GM11168 (cell line): ENCODE measurements at regions not wholly inside any gene's neighbourhood (a gene's known extent, or its start where the extent isn't known, plus 50 kb on each side); places are given as distances from the start of the nearest gene placed in this dataset.

Experiments used
- in situ Hi-C: fragments of 300-500 bp; cut with MboI; formaldehyde crosslinking; loops from one replicate; pipeline ENCODE4 v1.12.0; 2022; ENCODE audit warnings: low sequenced_read_pairs; ENCODE audit not compliant: unreplicated experiment

DNA sequence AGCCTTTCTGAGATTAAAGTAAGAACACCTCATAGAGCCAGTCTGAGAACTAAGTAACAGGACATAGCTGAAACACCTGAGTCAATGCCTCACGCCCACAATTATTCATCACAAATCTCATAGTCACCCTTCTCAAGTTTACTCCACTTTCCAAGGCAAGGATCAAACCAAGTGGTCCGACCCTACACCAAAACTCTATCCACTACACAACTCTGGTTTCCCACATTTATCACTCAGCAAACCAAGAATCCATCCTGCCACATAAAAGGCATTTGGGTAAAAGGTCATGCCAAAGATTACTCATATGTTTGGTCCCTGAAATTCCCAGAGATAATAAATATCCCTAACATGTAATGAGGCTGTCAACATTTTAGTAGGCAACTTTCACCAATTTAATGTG lies 144.1 kb downstream of the RPAP3 start:
- in situ Hi-C loops = no loop called here

DNA sequence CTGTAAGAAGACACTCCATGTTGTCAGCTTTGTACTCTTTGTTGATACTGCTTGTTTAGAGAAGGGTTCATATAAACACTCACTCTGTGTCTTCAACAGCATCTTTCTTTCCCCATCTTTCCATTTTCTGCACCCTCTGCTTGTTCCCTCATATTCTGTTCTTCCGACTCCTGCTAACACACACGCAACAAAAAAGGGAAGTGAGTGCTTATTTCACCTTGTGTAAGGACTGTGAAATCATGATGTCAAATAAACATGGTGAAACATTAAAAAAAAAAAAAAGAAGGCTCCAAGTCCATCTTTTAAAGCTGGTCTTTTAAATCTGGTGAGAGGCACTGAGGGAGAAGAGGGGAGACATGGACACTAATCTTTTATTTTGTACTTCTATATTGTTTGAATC lies 145.4 kb downstream of the RPAP3 start:
- in situ Hi-C loops = no loop called here

DNA sequence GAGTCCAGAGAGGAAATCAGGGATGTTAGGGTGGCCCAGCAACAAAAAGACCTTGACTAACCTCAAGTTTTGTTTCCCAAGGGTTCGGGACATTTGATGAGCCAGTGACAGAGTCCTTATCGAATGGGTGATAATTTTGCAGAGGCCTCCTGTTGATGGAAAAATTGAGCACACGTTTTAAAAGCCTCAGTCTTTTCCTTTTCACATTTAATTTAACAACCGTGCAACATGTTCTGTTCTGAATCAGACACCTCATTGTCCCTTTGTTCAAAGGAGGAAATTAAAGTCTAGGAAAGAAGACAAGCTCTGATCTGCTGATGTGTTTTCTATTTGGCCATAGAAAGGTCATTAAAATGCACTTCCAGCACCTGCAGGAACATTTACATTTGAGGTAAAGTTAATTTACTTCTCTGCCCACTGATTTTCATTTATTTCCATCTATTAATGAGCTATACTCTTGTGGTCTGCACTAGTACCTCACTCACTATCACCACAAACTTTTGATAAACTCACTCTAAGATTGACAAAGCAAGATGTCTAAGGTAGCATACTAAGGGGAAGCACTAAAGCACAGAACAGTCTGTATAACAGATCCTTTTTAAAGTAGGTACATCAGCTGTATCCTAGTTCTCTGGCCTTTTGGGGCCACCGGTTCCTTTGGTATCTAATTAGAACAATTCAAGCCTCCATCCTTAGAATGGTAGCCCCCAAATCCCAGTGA lies 147.0 kb downstream of the RPAP3 start:
- in situ Hi-C loops = no loop called here

DNA sequence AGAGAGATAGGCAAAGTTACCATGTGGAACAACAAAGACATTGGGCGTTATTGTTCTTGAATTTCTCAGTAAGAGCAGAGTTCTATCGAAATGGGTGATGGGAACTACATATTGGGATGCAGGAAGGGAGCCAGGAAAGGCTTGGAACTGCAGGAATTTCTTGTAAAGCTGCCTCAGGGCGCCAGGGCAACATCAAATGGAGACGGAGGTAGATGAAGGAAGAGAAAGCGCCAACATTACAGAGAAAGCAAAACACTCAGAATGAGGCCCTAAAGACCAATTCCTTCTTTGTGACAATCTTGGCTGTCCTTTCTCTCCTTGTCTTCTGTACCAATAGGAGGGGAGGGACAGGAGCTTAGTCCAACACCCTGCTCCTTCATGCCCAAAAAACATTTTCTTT lies 148.4 kb downstream of the RPAP3 start:
- in situ Hi-C loops = no loop called here

DNA sequence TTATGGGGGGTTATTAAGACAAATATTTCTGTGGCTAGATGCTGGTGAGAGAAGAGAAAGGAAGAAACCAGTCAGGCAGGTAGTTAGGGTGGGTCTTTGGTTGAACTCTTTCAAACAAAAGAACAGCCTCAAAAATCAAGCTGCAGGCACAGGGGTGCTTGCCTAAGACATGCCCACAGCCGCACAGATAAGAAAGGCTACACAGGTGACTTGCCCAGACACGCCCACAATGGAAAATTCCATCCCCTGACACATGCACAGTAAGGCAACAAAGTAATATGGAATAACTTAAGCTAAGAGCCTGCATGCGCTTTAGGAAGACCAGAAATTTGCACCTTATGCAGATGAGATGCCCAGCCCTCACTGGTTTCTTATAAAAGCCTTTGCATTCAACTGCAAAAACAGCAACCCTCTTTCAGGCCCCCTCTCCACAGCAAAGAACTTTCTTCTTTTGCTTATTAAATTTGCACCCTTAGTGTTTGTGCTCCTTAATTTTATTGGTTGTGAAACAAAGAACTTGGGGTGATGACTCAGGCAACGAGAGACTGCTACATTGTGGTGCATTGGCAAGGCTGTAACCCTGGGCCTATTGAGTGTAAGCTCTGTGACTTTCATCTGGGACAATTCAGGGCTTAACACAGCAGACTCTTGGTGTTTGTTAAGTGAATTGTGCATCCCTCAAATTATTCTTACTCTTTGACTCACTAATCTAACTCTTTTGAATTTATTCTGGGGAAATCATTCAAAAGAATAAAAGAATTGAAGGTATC lies 149.4 kb downstream of the RPAP3 start:
- in situ Hi-C loops = no loop called here

DNA sequence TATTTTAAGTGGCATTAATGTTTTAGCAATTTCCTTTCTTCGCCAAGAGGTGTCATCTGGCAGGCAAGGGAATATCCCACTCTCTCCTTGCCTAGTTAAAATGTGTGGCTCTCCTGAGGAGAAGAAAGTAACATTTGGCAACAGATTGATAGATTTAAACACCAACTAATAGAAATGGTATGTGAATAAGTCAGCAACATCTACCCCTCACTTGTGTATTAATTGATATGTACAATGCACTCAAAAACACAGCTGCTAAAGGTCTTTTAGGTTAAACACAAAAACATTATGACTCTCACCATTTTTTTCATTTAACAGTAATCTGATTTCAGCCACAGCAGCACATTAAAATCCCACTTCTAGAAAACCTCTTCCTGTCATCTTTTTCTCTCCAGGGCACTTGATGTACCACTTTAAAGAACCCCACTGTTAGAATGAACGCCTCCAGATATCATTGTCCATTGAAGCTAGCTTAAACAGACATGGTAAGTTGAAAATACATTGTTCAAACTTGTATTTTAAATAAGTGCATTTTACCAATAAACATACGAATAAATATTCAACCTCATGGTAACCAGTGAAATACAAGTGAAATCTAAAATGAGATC lies 151.7 kb downstream of the RPAP3 start:
- in situ Hi-C loops = no loop called here

DNA sequence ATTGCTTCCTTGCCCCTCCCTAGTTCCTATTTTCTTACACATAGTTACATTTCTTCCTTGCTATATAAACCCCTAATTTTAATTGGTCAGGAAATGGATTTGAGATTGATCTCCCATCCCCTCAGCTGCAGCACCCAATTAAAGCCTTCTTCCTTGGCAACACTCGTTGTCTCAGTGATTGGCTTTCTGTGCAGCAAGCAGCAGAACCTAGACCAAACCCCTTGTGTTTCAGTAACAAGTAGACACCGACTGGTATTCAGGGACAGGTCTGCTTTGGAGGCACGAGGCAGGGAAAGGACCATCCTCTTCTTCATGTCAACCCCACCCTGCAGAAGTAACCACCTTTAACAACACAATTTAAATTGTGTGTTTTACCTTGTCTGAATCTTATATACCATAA lies 152.6 kb downstream of the RPAP3 start:
- in situ Hi-C loops = no loop called here

DNA sequence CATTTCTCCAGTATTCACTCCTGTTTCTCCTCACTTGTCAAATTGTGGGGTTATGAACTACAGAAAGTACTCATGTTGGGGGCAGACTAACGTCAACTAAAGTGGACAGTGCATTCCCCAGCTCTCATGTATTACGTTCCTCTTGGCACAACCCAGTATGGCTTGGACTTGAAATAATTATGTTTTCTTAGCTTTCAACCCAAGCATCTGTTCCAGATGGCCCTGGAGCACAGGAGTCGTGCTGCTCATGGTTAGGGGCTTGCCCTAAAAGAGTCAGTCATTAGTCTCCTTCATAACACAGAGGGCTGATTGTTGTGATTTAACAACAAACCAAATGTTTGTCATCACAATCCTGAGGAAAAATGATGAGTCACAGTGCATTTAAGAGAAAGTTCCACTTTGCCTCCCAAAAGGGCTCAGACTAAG lies 154.4 kb downstream of the RPAP3 start:
- in situ Hi-C loops = no loop called here

DNA sequence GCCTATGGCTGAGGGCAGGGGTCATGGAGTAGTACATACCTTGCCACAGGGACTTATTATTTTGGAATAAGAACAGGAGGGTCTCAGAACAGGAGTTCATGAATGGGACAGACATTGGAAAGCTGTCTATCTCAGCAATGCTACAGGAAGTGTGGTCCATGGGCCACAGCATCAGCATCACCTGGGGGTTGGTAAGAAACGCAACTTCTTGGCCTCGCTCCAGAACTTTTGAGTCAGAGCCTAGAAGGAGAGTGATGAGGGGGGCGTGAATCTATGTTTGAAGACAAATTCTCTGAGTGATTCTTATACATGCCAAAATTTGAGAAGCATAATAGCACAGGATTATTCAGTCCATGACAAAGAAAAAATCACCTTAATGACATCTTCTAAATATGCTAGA lies 156.6 kb downstream of the RPAP3 start:
- in situ Hi-C loops = no loop called here

DNA sequence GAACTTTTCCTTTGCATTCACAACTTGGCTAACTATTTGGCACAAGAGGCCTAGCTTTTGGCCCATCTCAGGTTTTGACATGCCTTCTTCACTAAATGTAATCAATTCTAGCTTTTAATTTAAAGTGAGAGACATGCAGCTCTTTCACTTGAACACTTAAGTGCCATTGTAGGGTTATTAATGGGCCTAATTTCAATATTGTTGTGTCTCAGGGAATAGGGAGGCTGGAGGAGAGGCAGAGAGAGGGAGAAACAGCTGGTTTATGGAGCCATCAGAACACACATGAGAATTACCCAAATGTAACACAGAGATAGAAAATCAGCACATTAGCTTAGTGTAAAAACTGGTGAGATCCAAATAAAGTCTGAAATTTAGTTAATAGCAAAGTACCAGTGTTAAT lies 157.4 kb downstream of the RPAP3 start:
- in situ Hi-C loops = no loop called here

DNA sequence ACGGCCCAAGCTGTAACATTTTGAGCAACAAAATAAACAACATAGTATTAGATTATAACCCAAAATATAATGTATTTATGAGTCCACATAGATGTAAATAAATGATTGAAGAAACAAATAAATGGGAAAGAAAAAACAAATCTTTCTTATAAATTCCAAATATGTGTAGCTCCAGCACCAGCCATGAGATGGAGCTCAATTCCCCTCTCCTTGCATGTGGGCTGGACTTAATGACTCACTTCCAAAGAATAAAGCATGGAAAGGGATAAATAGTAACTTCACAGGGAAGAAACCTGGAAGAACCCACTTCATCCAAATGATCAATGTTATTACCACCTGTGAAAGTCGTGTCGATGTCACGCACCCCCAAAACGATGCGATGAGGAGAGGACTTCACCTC lies 158.8 kb downstream of the RPAP3 start:
- in situ Hi-C loops = no loop called here

DNA sequence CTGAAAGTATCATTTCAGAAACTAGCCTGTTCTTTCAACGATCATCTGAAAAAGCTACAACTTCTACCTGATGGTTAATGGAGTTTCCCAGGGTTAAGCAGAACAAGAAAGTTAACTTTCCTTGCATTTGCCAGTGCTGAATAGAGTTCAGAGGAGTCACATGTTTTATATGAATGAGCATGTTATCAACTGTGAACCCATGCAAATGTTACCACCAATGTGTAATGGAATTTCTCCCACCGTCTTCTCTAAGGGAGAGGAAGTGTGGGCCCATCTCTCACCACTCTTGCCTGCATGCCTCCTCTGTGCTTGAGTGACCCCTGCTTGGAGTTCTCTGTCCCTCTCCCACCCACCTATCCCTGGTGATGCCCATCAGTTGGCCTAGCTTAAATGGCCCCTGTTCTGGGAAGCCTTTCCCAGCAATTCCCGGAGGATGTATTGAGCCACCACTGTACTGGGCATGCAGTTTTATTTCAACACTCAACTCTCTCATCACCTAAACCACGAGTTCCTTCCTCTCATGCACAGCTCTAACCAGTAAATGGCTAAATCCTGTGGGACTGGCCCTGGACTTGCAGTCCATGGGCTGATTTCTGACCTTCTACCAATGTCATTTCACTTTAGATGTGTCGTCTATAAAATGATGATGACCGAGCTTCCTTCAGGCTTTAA lies 159.8 kb downstream of the RPAP3 start:
- in situ Hi-C loops = no loop called here

DNA sequence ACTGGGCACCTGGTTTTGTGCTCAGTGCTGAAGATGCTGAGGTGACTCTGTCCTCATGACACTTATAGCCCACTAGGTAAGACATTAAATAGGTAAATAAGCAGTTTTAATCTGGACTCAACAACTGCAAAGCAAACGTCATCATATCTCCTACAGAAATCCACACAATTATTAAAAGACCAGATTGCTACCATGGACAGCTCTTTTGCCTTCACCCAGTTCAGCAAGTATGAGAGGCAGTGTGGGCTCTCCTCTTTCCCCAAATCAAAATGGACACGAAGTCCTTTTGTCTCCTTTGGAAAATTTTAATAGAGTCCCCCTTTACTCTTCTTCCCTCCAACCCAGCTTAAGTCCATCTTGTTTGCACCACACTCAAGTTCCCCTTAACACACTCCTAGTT lies 171.1 kb downstream of the RPAP3 start:
- in situ Hi-C loops = no loop called here

DNA sequence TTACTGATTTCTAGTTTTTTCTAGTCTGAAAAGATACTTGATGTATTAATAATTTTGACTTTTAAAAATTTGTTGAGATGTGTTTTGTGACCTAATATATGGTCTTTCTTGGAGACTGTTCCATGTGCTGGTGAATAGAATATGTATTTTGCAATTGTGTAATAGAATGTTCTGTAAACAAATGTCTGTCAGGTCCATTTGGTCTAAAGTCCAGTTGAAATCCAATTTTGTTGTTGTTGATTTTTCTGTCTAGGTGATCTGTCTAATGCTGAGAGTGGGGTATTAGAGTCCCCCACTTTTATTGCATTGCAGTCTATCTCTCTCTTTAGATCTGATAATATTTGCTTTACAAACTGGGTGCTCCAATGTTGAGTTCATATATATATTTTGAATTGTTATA lies 175.8 kb downstream of the RPAP3 start:
- in situ Hi-C loops = no loop called here

DNA sequence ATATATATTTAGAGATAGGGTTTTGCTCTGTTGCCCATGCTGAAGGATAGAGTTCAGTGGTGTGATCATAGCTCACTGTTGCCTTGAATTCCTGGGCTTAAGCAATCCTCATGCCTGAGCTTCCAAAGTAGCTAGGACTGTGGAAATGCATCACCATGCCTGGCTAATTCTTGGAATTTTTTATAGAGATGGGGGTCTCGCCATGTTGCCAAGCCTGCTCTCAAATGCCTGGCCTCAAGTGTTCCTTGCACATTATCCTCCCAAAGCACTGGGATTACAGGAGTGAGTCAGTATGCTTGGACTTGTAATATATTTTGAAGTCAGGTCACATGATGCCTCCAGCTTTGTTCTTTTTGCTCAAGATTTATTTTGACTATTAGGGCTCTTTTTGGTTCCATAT lies 178.0 kb downstream of the RPAP3 start:
- in situ Hi-C loops = no loop called here

DNA sequence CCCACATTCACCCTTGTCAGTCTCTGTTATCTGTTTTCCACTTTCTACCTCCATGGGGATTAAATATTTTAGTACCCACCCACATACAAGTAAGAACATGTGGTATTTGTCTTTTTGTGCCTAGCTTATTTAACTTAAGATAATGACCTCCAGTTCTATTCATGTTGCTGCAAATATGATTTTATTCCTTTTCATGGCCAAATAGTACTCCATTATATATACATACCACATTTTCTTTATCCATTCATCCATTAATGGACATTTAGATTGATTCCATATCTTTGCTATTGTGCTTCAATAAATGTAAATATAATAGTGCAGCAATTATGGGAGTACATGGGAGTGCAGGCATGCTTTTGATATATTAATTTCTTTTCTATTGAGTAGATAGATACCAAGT lies 185.8 kb downstream of the RPAP3 start:
- in situ Hi-C loops = no loop called here

DNA sequence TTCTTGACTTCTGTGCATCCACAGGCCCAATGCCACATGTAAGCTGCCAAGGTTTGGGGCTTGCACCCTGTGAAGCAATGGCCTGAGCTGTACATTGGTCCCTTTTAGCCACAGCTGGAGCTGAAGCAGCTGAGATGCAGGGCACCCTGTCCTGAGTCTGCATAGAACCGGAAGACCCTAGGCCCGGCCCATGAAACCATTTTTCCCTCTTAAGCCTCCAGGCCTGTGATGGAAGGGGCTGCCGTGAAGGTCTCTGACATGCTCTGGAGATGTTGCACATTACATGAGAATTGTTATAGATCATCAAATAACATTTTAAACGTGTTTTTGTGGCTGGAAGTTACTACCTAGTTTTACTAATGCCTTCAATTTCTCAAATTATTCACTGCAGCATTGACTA lies 188.7 kb downstream of the RPAP3 start:
- in situ Hi-C loops = no loop called here

DNA sequence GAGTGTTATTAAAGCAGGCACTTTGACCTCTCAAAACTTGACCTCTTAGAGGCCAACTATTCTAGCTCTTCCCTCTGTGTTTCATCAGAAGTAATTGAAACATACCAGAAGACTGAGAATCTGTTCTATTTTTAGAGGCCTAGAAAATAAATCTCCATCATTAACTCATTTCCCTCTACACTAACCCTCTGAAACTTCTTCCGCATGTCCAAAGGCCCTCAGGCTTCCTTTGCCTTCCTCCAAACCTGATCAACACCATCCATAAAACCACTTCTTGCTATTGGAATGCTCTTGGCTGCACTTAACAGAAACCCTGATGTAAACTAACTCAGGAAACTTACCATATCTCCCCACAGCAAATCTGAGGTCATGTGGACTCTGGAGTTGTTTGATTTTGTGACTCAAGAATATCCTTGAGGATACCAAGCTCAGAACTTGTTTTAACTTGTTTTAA lies 196.4 kb downstream of the RPAP3 start:
- in situ Hi-C loops = no loop called here

DNA sequence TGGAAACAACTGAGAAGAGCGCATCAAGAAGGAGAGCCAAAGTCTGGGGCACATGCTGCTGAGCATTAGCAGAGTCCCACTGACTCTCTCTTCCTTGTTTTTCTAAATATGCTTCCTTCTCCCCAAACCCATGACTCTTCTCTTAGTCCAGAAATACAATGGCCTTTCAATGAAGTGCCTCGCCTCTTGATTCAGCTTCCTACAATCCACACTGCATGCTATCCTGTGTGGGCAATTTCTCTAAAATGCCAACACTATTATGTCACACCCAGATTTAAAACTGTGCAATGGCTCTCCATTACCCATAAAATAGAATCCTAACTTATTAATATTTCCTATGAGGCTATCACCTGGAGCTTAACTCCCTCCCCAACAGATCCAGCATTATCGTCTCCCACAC lies 198.6 kb downstream of the RPAP3 start:
- in situ Hi-C loops = no loop called here

DNA sequence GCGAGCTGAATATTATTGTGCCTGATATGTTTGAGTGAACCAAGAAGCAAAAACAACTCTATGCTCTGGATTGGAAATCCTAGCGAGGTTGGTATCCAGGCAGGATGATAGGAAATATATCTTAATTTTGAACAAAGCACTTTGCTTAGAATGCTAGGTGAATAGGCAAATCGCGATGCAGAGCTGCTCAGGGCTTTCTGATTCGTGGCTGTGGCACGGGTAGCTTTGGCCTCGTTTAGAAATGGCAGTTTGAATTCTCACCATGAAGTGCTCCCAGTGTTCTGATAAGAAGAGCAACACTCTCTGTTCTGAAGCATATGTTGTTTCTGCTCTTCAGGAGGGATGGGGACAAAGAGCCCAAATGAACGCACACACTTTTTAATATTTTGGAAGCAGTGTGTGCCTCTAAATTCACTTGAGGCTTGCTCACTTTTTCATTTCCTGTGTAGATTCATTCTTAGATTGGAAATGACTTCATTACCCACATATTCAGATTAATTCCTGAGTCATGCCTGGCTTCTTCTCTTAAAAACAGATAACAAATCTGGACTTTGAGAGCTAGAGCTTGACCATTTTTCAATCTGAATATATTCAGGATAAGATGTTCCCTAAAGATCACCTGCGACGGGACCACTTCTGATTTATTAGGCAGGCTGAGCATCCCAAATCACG lies 200.9 kb downstream of the RPAP3 start:
- in situ Hi-C loops = no loop called here
